ENCODE measurements at regions not wholly inside any gene's neighbourhood (a gene's known extent, or its start where the extent isn't known, plus 50 kb on each side); places are given as distances from the start of the nearest gene placed in this dataset.
"Not testable (repeated sequence)": the region's sequence is repeated elsewhere in the genome, so short reads cannot be mapped to it uniquely, and the experiment has no call there.

- H3K4me3 ChIP-seq (ENCODE audit: low read depth, low read length), result no peak overlapping the region
- TF ChIP-seq CTCF (IDR thresholded peaks at IDR 0.05; ENCODE audit: insufficient read depth, low read depth, low read length, missing control alignments), result no peak
- DNase-seq (ENCODE audit: low read depth), result no peak
Observed at GRCh38 chr12:124699909-124700308, 132.5 kb upstream of the NCOR2 start.

GRCh38 chr12:124698998-124699305, 131.5 kb upstream of the NCOR2 start:
- DNase-seq (ENCODE audit: low read depth), result no peak
- no peak for TF ChIP-seq CTCF (IDR thresholded peaks at IDR 0.05; ENCODE audit: insufficient read depth, low read depth, low read length, missing control alignments)
- no peak overlapping the region for H3K4me3 ChIP-seq (ENCODE audit: low read depth, low read length)

- no peak overlapping the region for H3K4me3 ChIP-seq (ENCODE audit: low read depth, low read length)
- no peak for DNase-seq (ENCODE audit: low read depth)
- no peak for TF ChIP-seq CTCF (IDR thresholded peaks at IDR 0.05; ENCODE audit: insufficient read depth, low read depth, low read length, missing control alignments)
Observed at GRCh38 chr12:124698211-124698997, 131.0 kb upstream of the NCOR2 start.

- DNase-seq (ENCODE audit: low read depth); H3K4me3 ChIP-seq (ENCODE audit: low read depth, low read length): not testable (repeated sequence)
Observed at GRCh38 chr12:124697722-124698121, 130.3 kb upstream of the NCOR2 start.

- no peak for DNase-seq (ENCODE audit: low read depth)
- H3K4me3 ChIP-seq (ENCODE audit: low read depth, low read length), result no peak overlapping the region
- TF ChIP-seq CTCF (IDR thresholded peaks at IDR 0.05; ENCODE audit: insufficient read depth, low read depth, low read length, missing control alignments), result no peak
Observed at GRCh38 chr12:124696693-124697476, 129.5 kb upstream of the NCOR2 start.

- no peak for TF ChIP-seq CTCF (IDR thresholded peaks at IDR 0.05; ENCODE audit: insufficient read depth, low read depth, low read length, missing control alignments)
- no peak overlapping the region for H3K4me3 ChIP-seq (ENCODE audit: low read depth, low read length)
- DNase-seq (ENCODE audit: low read depth), result no peak
Observed at GRCh38 chr12:124695861-124696260, 128.4 kb upstream of the NCOR2 start.

GRCh38 chr12:124694846-124695497, 127.6 kb upstream of the NCOR2 start:
- TF ChIP-seq CTCF (IDR thresholded peaks at IDR 0.05; ENCODE audit: insufficient read depth, low read depth, low read length, missing control alignments), result no peak
- H3K4me3 ChIP-seq (ENCODE audit: low read depth, low read length), result no peak overlapping the region
- DNase-seq (ENCODE audit: low read depth), result no peak
